ENCODE measurements at regions not wholly inside any gene's neighbourhood (a gene's known extent, or its start where the extent isn't known, plus 50 kb on each side); places are given as distances from the start of the nearest gene placed in this dataset.
A peak's percentile ranks its signal among the peaks of the same experiment; 100 is the strongest.

GRCh38 chr20:11582060-11582459 lies 335.6 kb upstream of the BTBD3 start:
- Mint-ChIP-seq H3K27me3 (ENCODE audit: unreplicated experiment) (no peaks in the 10 kb centered on the region), H3K4me1 (ENCODE audit: low read depth, unreplicated experiment) (no peaks in the 10 kb centered on the region), H3K4me3 (ENCODE audit: low read depth, unreplicated experiment) (no peak overlapping the region), H3K9me3 (ENCODE audit: low read depth, unreplicated experiment) (peaks cover 3% of the 10 kb centered on the region), H3K27ac (ENCODE audit: unreplicated experiment) (no peak overlapping the region), H3K36me3 (ENCODE audit: insufficient read depth, unreplicated experiment) (no peaks in the 10 kb centered on the region)
- TF ChIP-seq, protein P1, sequence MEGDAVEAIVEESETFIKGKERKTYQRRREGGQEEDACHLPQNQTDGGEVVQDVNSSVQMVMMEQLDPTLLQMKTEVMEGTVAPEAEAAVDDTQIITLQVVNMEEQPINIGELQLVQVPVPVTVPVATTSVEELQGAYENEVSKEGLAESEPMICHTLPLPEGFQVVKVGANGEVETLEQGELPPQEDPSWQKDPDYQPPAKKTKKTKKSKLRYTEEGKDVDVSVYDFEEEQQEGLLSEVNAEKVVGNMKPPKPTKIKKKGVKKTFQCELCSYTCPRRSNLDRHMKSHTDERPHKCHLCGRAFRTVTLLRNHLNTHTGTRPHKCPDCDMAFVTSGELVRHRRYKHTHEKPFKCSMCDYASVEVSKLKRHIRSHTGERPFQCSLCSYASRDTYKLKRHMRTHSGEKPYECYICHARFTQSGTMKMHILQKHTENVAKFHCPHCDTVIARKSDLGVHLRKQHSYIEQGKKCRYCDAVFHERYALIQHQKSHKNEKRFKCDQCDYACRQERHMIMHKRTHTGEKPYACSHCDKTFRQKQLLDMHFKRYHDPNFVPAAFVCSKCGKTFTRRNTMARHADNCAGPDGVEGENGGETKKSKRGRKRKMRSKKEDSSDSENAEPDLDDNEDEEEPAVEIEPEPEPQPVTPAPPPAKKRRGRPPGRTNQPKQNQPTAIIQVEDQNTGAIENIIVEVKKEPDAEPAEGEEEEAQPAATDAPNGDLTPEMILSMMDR (IDR thresholded peaks at IDR 0.05; ENCODE audit: unreplicated experiment) = no peak
- no TSS peak for BruUV-seq (replicated peaks)
- intact Hi-C loops (cut with micrococcal nuclease; ENCODE audit: unreplicated experiment) = loop anchor here (10.0 kb wide), 1 partner anchor 333 kb away; the partner anchor contains the start of gene BTBD3
- CTCF ChIA-PET = no interaction called here
- DNase-seq = no peak

GRCh38 chr20:11585752-11586352 lies 331.8 kb upstream of the BTBD3 start:
- Mint-ChIP-seq H3K4me1 (ENCODE audit: low read depth, unreplicated experiment) (no peaks in the 10 kb centered on the region), H3K27ac (ENCODE audit: unreplicated experiment) (no peak overlapping the region), H3K4me3 (ENCODE audit: low read depth, unreplicated experiment) (no peak overlapping the region), H3K36me3 (ENCODE audit: insufficient read depth, unreplicated experiment) (no peaks in the 10 kb centered on the region), H3K27me3 (ENCODE audit: unreplicated experiment) (no peaks in the 10 kb centered on the region), H3K9me3 (ENCODE audit: low read depth, unreplicated experiment) (no peaks in the 10 kb centered on the region)
- intact Hi-C loops (cut with micrococcal nuclease; ENCODE audit: unreplicated experiment) = loop anchor here (10.0 kb wide), 1 partner anchor 329 kb away; the partner anchor contains the start of gene BTBD3
- BruUV-seq (replicated peaks) = no TSS peak
- TF ChIP-seq, protein P1 (IDR thresholded peaks at IDR 0.05; ENCODE audit: unreplicated experiment) = no peak
- peak; percentile 10 for DNase-seq
- CTCF ChIA-PET = no interaction called here

- intact Hi-C loops (cut with micrococcal nuclease; ENCODE audit: unreplicated experiment) = loop anchor here (10.0 kb wide), 1 partner anchor 326 kb away; the partner anchor contains the start of gene BTBD3
- H3K4me3 Mint-ChIP-seq (ENCODE audit: low read depth, unreplicated experiment) = no peak overlapping the region
- peaks cover 2% of the 10 kb centered on the region for H3K9me3 Mint-ChIP-seq (ENCODE audit: low read depth, unreplicated experiment)
- no peaks in the 10 kb centered on the region for H3K36me3 Mint-ChIP-seq (ENCODE audit: insufficient read depth, unreplicated experiment)
- no peak for DNase-seq
- H3K27ac Mint-ChIP-seq (ENCODE audit: unreplicated experiment) = no peak overlapping the region
- no peaks in the 10 kb centered on the region for H3K4me1 Mint-ChIP-seq (ENCODE audit: low read depth, unreplicated experiment)
- TF ChIP-seq, protein P1 (IDR thresholded peaks at IDR 0.05; ENCODE audit: unreplicated experiment) = no peak
- H3K27me3 Mint-ChIP-seq (ENCODE audit: unreplicated experiment) = no peaks in the 10 kb centered on the region
- BruUV-seq (replicated peaks) = no TSS peak
- CTCF ChIA-PET = no interaction called here
Measured at GRCh38 chr20:11588875-11589274, 328.8 kb upstream of the BTBD3 start.

- intact Hi-C loops (cut with micrococcal nuclease; ENCODE audit: unreplicated experiment) = no loop called here
- TF ChIP-seq, protein P1 (IDR thresholded peaks at IDR 0.05; ENCODE audit: unreplicated experiment) = no peak
- H3K27ac Mint-ChIP-seq (ENCODE audit: unreplicated experiment) = no peak overlapping the region
- CTCF ChIA-PET = no interaction called here
- H3K27me3 Mint-ChIP-seq (ENCODE audit: unreplicated experiment) = no peaks in the 10 kb centered on the region
- no peaks in the 10 kb centered on the region for H3K4me1 Mint-ChIP-seq (ENCODE audit: low read depth, unreplicated experiment)
- no peaks in the 10 kb centered on the region for H3K36me3 Mint-ChIP-seq (ENCODE audit: insufficient read depth, unreplicated experiment)
- H3K4me3 Mint-ChIP-seq (ENCODE audit: low read depth, unreplicated experiment) = no peak overlapping the region
- no peak for DNase-seq
- H3K9me3 Mint-ChIP-seq (ENCODE audit: low read depth, unreplicated experiment) = peaks cover 2% of the 10 kb centered on the region
- no TSS peak for BruUV-seq (replicated peaks)
Measured at GRCh38 chr20:11591965-11592364, 325.7 kb upstream of the BTBD3 start.

Measured in Calu3 (cell line).